ENCODE measurements at regions not wholly inside any gene's neighbourhood (a gene's known extent, or its start where the extent isn't known, plus 50 kb on each side); places are given as distances from the start of the nearest gene placed in this dataset.

- intact Hi-C loops (cut with micrococcal nuclease), result no loop called here
- H3K4me1 Mint-ChIP-seq, result no peaks in the 10 kb centered on the region
Observed at GRCh38 chr10:117610321-117610720, 67.8 kb downstream of the EMX2 start.

GRCh38 chr10:117612113-117612512, 69.6 kb downstream of the EMX2 start:
- Mint-ChIP-seq H3K27me3 (peaks cover 2% of the 10 kb centered on the region), H3K36me3 (ENCODE audit: low read depth) (no peaks in the 10 kb centered on the region), H3K27ac (no peak overlapping the region), H3K4me1 (no peaks in the 10 kb centered on the region), H3K4me3 (no peak overlapping the region), H3K9me3 (no peaks in the 10 kb centered on the region)
- ATAC-seq (ENCODE audit: low read depth) (no peak), DNase-seq (no peak)
- ChIA-PET CTCF (no interaction called here), POLR2A (no interaction called here)
- intact Hi-C loops (cut with micrococcal nuclease), result no loop called here
- no peak for TF ChIP-seq CTCF (IDR thresholded peaks at IDR 0.05)

More at GRCh38 chr10:117610321-117610720, 67.8 kb downstream of the EMX2 start:
- CTCF ChIA-PET, result no interaction called here
- POLR2A ChIA-PET, result no interaction called here
- H3K27me3 Mint-ChIP-seq, result peaks cover 5% of the 10 kb centered on the region
- no peak for ATAC-seq (ENCODE audit: low read depth)
- H3K4me3 Mint-ChIP-seq, result no peak overlapping the region
- H3K36me3 Mint-ChIP-seq (ENCODE audit: low read depth), result no peaks in the 10 kb centered on the region
- no peak overlapping the region for H3K27ac Mint-ChIP-seq
- no peaks in the 10 kb centered on the region for H3K9me3 Mint-ChIP-seq
- no peak for TF ChIP-seq CTCF (IDR thresholded peaks at IDR 0.05)
- DNase-seq, result no peak

GRCh38 chr10:117615649-117616048, 73.1 kb downstream of the EMX2 start:
- H3K27me3 Mint-ChIP-seq, result peaks cover 5% of the 10 kb centered on the region
- DNase-seq (no peak), ATAC-seq (ENCODE audit: low read depth) (no peak)
- no peak overlapping the region for H3K27ac Mint-ChIP-seq
- H3K36me3 Mint-ChIP-seq (ENCODE audit: low read depth), result no peaks in the 10 kb centered on the region
- CTCF ChIA-PET, result no interaction called here
- no peak overlapping the region for H3K4me3 Mint-ChIP-seq
- intact Hi-C loops (cut with micrococcal nuclease), result no loop called here
- TF ChIP-seq CTCF (IDR thresholded peaks at IDR 0.05), result no peak
- POLR2A ChIA-PET, result no interaction called here
- no peaks in the 10 kb centered on the region for H3K9me3 Mint-ChIP-seq
- no peaks in the 10 kb centered on the region for H3K4me1 Mint-ChIP-seq

- intact Hi-C loops (cut with micrococcal nuclease), result no loop called here
- TF ChIP-seq CTCF (IDR thresholded peaks at IDR 0.05), result no peak
- Mint-ChIP-seq H3K9me3 (no peaks in the 10 kb centered on the region), H3K27ac (no peak overlapping the region), H3K36me3 (ENCODE audit: low read depth) (no peaks in the 10 kb centered on the region), H3K4me3 (no peak overlapping the region), H3K27me3 (peaks cover 5% of the 10 kb centered on the region), H3K4me1 (no peaks in the 10 kb centered on the region)
- ChIA-PET CTCF (no interaction called here), POLR2A (no interaction called here)
- ATAC-seq (ENCODE audit: low read depth), result no peak
- no peak for DNase-seq
Observed at GRCh38 chr10:117616179-117616578, 73.6 kb downstream of the EMX2 start.

- TF ChIP-seq CTCF (IDR thresholded peaks at IDR 0.05), result no peak
- no peaks in the 10 kb centered on the region for H3K36me3 Mint-ChIP-seq (ENCODE audit: low read depth)
- H3K4me3 Mint-ChIP-seq, result no peak overlapping the region
- DNase-seq (no peak), ATAC-seq (ENCODE audit: low read depth) (no peak)
- intact Hi-C loops (cut with micrococcal nuclease), result no loop called here
- no peaks in the 10 kb centered on the region for H3K9me3 Mint-ChIP-seq
- CTCF ChIA-PET, result no interaction called here
- H3K4me1 Mint-ChIP-seq, result no peaks in the 10 kb centered on the region
- POLR2A ChIA-PET, result no interaction called here
- no peak overlapping the region for H3K27ac Mint-ChIP-seq
- H3K27me3 Mint-ChIP-seq, result peaks cover 9% of the 10 kb centered on the region
Observed at GRCh38 chr10:117617086-117617485, 74.5 kb downstream of the EMX2 start.

Measured in activated B cell treated with CpG ODN at 0.5 μM for 24 hours (primary cell).